HepG2 (cell line): ENCODE measurements at regions not wholly inside any gene's neighbourhood (a gene's known extent, or its start where the extent isn't known, plus 50 kb on each side); places are given as distances from the start of the nearest gene placed in this dataset.
"Not testable (repeated sequence)": the region's sequence is repeated elsewhere in the genome, so short reads cannot be mapped to it uniquely, and the experiment has no call there.

Experiments used
- ATAC-seq: fragments of 200-7000 bp; cut with Tn5 transposase; 3 replicates; pipeline ENCODE4 v1.9.1; 2020; ENCODE audit warnings: mild to moderate bottlenecking, moderate library complexity
- BruUV-seq: library from RNA; stranded (reverse); fragments of 400-500 nt; replicated peaks from 2 replicates; lab custom pipeline; 2021; lab: Mats Ljungman, UMichigan
- CTCF ChIA-PET: fragments of 300-600 bp; formaldehyde crosslinking; extraction: SDS; loops from one replicate; lab custom pipeline; 2021; ENCODE audit warnings: low total read pairs, inconsistent platforms, low intra/inter-chr PET ratio; lab: Yijun Ruan, JAX
- POLR2A ChIA-PET: fragments of 350-600 bp; sonication (Branson Sonifier 250); formaldehyde crosslinking; loops from one replicate; lab custom pipeline; 2020; ENCODE audit warnings: antibody characterized with exemption, inconsistent platforms; lab: Yijun Ruan, JAX
- DNase-seq: peaks from one replicate; pipeline ENCODE4 v3.0.0-alpha.2; 2015; ENCODE audit warnings: low spot score
- FAIRE-seq: peaks from 3 replicates; lab custom pipeline; 2011; peaks lifted over from hg19 to GRCh38; lab: Jason Lieb, UNC
- H2AFZ ChIP-seq: one replicate; pipeline ENCODE4 v1.6.1; 2011; ENCODE audit warnings: low read length, inconsistent platforms
- H3K27ac ChIP-seq: fragments of 300-600 bp; 3 replicates; pipeline ENCODE4 v1.8.0; 2011; ENCODE audit warnings: mixed run types, mild to moderate bottlenecking, mixed read lengths, low read length, inconsistent platforms; ENCODE audit not compliant: insufficient read depth; ENCODE audit errors: extremely low read length
- H3K27me3 ChIP-seq, 2 experiments: fragments of 200-600 bp in 1 of 2; 2 replicates in 1 of 2; 3 replicates in 1 of 2; pipeline versions ENCODE4 v1.6.0 to v1.8.0; 2011; ENCODE audit warnings: low read length in 2 of 2, mild to moderate bottlenecking in 2 of 2, moderate library complexity in 2 of 2, inconsistent platforms in 1 of 2; ENCODE audit not compliant: insufficient read depth in 2 of 2, control insufficient read depth in 1 of 2
- H3K36me3 ChIP-seq, 2 experiments: fragments of 200-600 bp in 1 of 2; replicated peaks in 1 of 2; 2 replicates in 1 of 2; 3 replicates in 1 of 2; pipeline versions ENCODE4 v1.5.1 to v1.8.0; 2011; ENCODE audit warnings: low read length in 2 of 2, inconsistent platforms in 1 of 2; ENCODE audit not compliant: insufficient read depth in 2 of 2, control insufficient read depth in 1 of 2
- H3K4me1 ChIP-seq: 2 replicates; pipeline ENCODE4 v1.5.1; 2012; ENCODE audit warnings: low read length, inconsistent platforms; ENCODE audit not compliant: insufficient read depth
- H3K4me2 ChIP-seq: 2 replicates; pipeline ENCODE4 v1.6.0; 2011; ENCODE audit warnings: low read depth, low read length, inconsistent platforms
- H3K4me3 ChIP-seq, 3 experiments: fragments of 200-600 bp in 1 of 3; sonication (generic), shearing (Covaris generic) in 1 of 3; replicated peaks in 1 of 3; 2 replicates each; pipeline ENCODE4 v1.5.1; 2011 to 2016; ENCODE audit warnings: low read length in 3 of 3, inconsistent platforms in 2 of 3, low read depth in 2 of 3, mild to moderate bottlenecking in 2 of 3, control low read depth in 1 of 3, mixed read lengths in 1 of 3; ENCODE audit not compliant: insufficient read depth in 1 of 3
- H3K79me2 ChIP-seq: one replicate; pipeline ENCODE4 v1.6.1; 2011; ENCODE audit warnings: low read length, inconsistent platforms; ENCODE audit not compliant: insufficient read depth
- H3K9ac ChIP-seq: 2 replicates; pipeline ENCODE4 v1.6.0; 2011; ENCODE audit warnings: mild to moderate bottlenecking, low read depth, low read length, inconsistent platforms; ENCODE audit not compliant: insufficient read depth
- H3K9me3 ChIP-seq: 2 replicates; pipeline ENCODE4 v1.5.1; 2012; ENCODE audit warnings: mild to moderate bottlenecking, low read length
- H4K20me1 ChIP-seq: 2 replicates; pipeline ENCODE4 v1.6.0; 2011; ENCODE audit warnings: inconsistent platforms, mild to moderate bottlenecking, low read length, moderate library complexity; ENCODE audit not compliant: insufficient read depth
- MIER2 ChIP-seq: IDR thresholded peaks from 2 replicates; pipeline ENCODE4 v1.6.1; 2016; ENCODE audit warnings: missing biosample characterization, missing genetic modification reagents
- SALL1 ChIP-seq: sonication (generic); formaldehyde crosslinking; IDR thresholded peaks from 2 replicates; pipeline ENCODE4 v1.8.0; 2022; ENCODE audit warnings: mild to moderate bottlenecking, missing genetic modification reagents
- WGBS: methylation state at CpG from one replicate; pipeline ENCODE4 v1.1.6; 2017; ENCODE audit warnings: low lambda C conversion rate; 5-methylcytosine and 5-hydroxymethylcytosine counted together
- in situ Hi-C: cut with HindIII; loops from 2 replicates; pipeline ENCODE4 v1.10.0; 2017; ENCODE audit warnings: low pct_unique_long_range_greater_than_20kb; ENCODE audit not compliant: extremely low pct_ligation_motif_present
- intact Hi-C: fragments of 100-400 bp; cut with micrococcal nuclease; formaldehyde crosslinking; loops from one replicate; pipeline ENCODE4 v1.10.0; 2022; ENCODE audit not compliant: unreplicated experiment
- TF ChIP-seq, protein P1 (sequence below), 2 experiments: IDR thresholded peaks; 2 replicates each; pipeline ENCODE4 v1.6.1; 2011 to 2012; ENCODE audit warnings: low read length in 2 of 2, borderline replicate concordance in 1 of 2, low read depth in 1 of 2, mild to moderate bottlenecking in 1 of 2, moderate library complexity in 1 of 2

GRCh38 chr1:146853147-146853546 lies 85.0 kb upstream of the NBPF12 start:
- ATAC-seq, result peak; percentile 46; the same call in 1 of the 3 replicates
- H3K4me3 ChIP-seq, CTCF ChIA-PET, H3K4me1 ChIP-seq, BruUV-seq, in situ Hi-C loops, H3K9ac ChIP-seq, FAIRE-seq, intact Hi-C loops: not testable (repeated sequence)
- WGBS, result no CpG with 5 or more reads among the region's 9 CpGs
- TF ChIP-seq, protein P1, sequence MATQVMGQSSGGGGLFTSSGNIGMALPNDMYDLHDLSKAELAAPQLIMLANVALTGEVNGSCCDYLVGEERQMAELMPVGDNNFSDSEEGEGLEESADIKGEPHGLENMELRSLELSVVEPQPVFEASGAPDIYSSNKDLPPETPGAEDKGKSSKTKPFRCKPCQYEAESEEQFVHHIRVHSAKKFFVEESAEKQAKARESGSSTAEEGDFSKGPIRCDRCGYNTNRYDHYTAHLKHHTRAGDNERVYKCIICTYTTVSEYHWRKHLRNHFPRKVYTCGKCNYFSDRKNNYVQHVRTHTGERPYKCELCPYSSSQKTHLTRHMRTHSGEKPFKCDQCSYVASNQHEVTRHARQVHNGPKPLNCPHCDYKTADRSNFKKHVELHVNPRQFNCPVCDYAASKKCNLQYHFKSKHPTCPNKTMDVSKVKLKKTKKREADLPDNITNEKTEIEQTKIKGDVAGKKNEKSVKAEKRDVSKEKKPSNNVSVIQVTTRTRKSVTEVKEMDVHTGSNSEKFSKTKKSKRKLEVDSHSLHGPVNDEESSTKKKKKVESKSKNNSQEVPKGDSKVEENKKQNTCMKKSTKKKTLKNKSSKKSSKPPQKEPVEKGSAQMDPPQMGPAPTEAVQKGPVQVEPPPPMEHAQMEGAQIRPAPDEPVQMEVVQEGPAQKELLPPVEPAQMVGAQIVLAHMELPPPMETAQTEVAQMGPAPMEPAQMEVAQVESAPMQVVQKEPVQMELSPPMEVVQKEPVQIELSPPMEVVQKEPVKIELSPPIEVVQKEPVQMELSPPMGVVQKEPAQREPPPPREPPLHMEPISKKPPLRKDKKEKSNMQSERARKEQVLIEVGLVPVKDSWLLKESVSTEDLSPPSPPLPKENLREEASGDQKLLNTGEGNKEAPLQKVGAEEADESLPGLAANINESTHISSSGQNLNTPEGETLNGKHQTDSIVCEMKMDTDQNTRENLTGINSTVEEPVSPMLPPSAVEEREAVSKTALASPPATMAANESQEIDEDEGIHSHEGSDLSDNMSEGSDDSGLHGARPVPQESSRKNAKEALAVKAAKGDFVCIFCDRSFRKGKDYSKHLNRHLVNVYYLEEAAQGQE (IDR thresholded peaks at IDR 0.05; ENCODE audit: borderline replicate concordance in 1 of 2, low read depth in 1 of 2, low read length in 2 of 2), result peak; percentile 31 to 84
- TF ChIP-seq MIER2 (CRISPR knock-in tag) (peak; percentile 91), SALL1 (0 out of 2 replicates have a peak, but pooled peaks have one; percentile 19)
- TF ChIP-seq, all 625 proteins: peak for 3; not testable (repeated sequence) for 622
- H2AFZ ChIP-seq, POLR2A ChIA-PET, H3K9me3 ChIP-seq, H3K79me2 ChIP-seq, H3K4me2 ChIP-seq, DNase-seq, H3K27ac ChIP-seq, H3K27me3 ChIP-seq, H4K20me1 ChIP-seq, H3K36me3 ChIP-seq: not testable (repeated sequence)

DNA sequence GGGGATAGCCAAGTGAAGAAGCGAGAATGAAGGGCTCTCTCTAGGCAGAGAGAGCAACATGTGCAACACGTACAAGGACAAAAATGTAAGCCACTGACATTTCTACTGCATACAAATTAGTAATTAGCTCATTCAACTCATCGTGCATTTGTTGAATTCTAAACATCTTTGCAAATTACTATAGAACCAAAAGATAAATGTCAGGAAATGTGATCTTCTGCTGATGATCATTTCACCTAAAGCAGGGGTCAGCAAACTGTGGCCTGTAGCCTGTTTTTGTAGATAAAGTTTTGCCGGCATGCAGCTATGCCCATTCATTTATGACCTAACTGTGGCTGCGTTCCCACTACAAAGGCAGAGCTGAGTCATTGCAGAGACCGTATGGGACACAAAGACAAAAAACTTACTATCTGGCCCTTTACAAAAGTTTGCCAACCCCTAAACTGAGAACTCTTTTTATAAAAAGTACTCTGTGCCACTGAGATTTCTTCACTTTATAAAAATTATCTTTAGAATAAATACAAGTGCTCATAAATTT lies 87.7 kb upstream of the NBPF12 start:
- H3K4me1 ChIP-seq, H4K20me1 ChIP-seq, H3K4me2 ChIP-seq, H3K4me3 ChIP-seq, H3K79me2 ChIP-seq, H2AFZ ChIP-seq, ATAC-seq, BruUV-seq, H3K36me3 ChIP-seq, H3K27me3 ChIP-seq, intact Hi-C loops, H3K27ac ChIP-seq, H3K9ac ChIP-seq, FAIRE-seq, DNase-seq, in situ Hi-C loops, POLR2A ChIA-PET, H3K9me3 ChIP-seq, CTCF ChIA-PET: not testable (repeated sequence)
- WGBS, result 17% methylated on average over 6 of the region's 6 CpGs

GRCh38 chr1:146838725-146839124 lies 99.4 kb upstream of the NBPF12 start:
- H3K4me1 ChIP-seq, BruUV-seq, intact Hi-C loops, H3K4me3 ChIP-seq, CTCF ChIA-PET, DNase-seq, H3K27me3 ChIP-seq, H3K9ac ChIP-seq, H2AFZ ChIP-seq, H3K79me2 ChIP-seq, H4K20me1 ChIP-seq, H3K4me2 ChIP-seq, FAIRE-seq, H3K9me3 ChIP-seq, POLR2A ChIA-PET, in situ Hi-C loops, H3K27ac ChIP-seq, H3K36me3 ChIP-seq: not testable (repeated sequence)
- no CpG with 5 or more reads among the region's 1 CpG for WGBS
- ATAC-seq, result peak; percentile 34; the same call in 1 of the 3 replicates
